ENCODE measurements at regions not wholly inside any gene's neighbourhood (a gene's known extent, or its start where the extent isn't known, plus 50 kb on each side); places are given as distances from the start of the nearest gene placed in this dataset.

DNA sequence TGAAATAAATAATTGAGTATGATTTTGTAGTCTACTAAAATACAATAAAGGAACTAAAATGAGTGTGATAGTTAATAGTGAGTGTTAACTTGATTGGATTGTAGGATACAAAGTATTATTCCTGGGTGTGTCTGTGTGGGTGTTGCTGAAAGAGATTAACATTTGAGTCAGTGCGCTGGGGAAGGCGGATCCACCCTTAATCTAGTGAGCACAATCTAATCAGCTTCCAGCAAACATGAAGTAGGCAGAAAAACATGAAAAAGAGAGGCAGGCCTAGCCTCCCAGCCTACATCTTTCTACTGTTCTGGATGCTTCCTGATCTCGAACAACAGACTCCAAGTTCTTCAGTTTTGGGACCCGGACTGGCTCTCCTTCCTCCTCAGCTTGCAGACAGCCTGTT is 1716.6 kb downstream of the MRPL39 start:
- Histone ChIP-seq H3K27ac (no peak overlapping the region), H3K4me1 (no peaks in the 10 kb centered on the region), H3K36me3 (no peaks in the 10 kb centered on the region), H3K4me3 (no peak overlapping the region), H3K9me3 (no peaks in the 10 kb centered on the region), H3K27me3 (no peaks in the 10 kb centered on the region)
- DNase-seq = no peak
- TF ChIP-seq CTCF (IDR thresholded peaks at IDR 0.05) = no peak
- intact Hi-C loops (cut with DNase I) = no loop called here
- ATAC-seq = no peak

- H3K27me3 ChIP-seq = no peaks in the 10 kb centered on the region
- H3K27ac ChIP-seq = no peak overlapping the region
- no peaks in the 10 kb centered on the region for H3K4me1 ChIP-seq
- no peaks in the 10 kb centered on the region for H3K9me3 ChIP-seq
- ATAC-seq = no peak
- no peak overlapping the region for H3K4me3 ChIP-seq
- no peak for DNase-seq
- no peaks in the 10 kb centered on the region for H3K36me3 ChIP-seq
- no peak for TF ChIP-seq CTCF (IDR thresholded peaks at IDR 0.05)
- intact Hi-C loops (cut with DNase I) = no loop called here
Measured at GRCh38 chr21:23887725-23888306, 1719.5 kb downstream of the MRPL39 start.

GRCh38 chr21:23886828-23887724 is 1720.2 kb downstream of the MRPL39 start:
- no peak for DNase-seq
- H3K4me1 ChIP-seq = no peaks in the 10 kb centered on the region
- ATAC-seq = no peak
- no peak overlapping the region for H3K4me3 ChIP-seq
- no peaks in the 10 kb centered on the region for H3K36me3 ChIP-seq
- H3K27me3 ChIP-seq = no peaks in the 10 kb centered on the region
- H3K9me3 ChIP-seq = no peaks in the 10 kb centered on the region
- H3K27ac ChIP-seq = no peak overlapping the region
- intact Hi-C loops (cut with DNase I) = no loop called here
- TF ChIP-seq CTCF (IDR thresholded peaks at IDR 0.05) = no peak

DNA sequence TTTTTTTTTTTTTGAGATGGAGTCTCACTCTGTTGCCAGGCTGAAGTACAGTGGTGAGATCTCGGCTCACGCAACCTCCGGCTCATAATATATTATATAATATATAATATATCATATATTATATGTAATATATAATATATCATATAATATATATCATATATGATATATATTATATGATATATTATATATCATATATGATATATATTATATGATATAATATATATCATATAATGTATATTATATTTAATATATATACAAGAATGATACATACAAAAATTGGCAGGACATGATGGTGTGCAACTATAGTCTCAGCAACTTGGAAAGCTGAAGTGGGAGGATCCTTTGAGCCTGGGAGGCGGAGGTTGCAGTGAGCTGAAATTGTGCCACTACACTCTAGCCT is 1725.5 kb downstream of the MRPL39 start:
- ATAC-seq = no peak
- no peaks in the 10 kb centered on the region for H3K9me3 ChIP-seq
- intact Hi-C loops (cut with DNase I) = no loop called here
- H3K27me3 ChIP-seq = no peaks in the 10 kb centered on the region
- no peaks in the 10 kb centered on the region for H3K36me3 ChIP-seq
- TF ChIP-seq CTCF (IDR thresholded peaks at IDR 0.05) = no peak
- H3K4me3 ChIP-seq = no peak overlapping the region
- no peaks in the 10 kb centered on the region for H3K4me1 ChIP-seq
- H3K27ac ChIP-seq = no peak overlapping the region
- no peak for DNase-seq

DNA sequence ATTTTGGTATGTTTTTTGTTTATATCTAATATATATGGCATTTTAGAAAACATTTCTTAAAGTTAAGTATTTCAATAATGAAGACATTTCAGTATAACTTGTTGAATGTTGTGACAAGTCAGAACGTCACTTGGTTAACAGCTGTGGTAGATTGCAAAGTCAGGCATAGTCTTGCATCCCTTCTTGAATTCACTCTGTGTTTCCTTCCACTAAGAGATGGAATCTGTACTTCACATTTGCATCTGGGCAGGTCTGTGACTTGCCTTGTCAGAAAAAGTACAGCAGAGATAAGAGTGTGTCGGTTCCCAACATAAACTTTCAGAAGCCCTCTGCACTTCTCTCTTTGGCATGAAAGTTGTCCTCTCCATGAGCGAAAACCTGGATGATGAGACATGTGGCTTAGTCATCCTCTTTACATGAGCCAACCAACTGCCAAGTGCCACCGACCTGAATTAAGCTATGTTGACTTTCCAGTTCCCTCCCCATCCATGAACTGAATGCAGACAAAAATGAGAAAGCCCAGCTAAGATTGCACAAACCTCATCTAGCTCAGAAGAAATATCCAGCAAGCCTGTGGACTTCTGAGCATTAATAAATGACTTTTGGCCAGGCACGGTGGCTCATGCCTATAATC is 1730.2 kb downstream of the MRPL39 start:
- H3K9me3 ChIP-seq = no peaks in the 10 kb centered on the region
- H3K36me3 ChIP-seq = no peaks in the 10 kb centered on the region
- DNase-seq = no peak
- TF ChIP-seq CTCF (IDR thresholded peaks at IDR 0.05) = no peak
- intact Hi-C loops (cut with DNase I) = no loop called here
- no peak overlapping the region for H3K4me3 ChIP-seq
- H3K27ac ChIP-seq = no peak overlapping the region
- H3K4me1 ChIP-seq = no peaks in the 10 kb centered on the region
- no peaks in the 10 kb centered on the region for H3K27me3 ChIP-seq
- no peak for ATAC-seq
